GM23338 (cell line): ENCODE measurements at regions not wholly inside any gene's neighbourhood (a gene's known extent, or its start where the extent isn't known, plus 50 kb on each side); places are given as distances from the start of the nearest gene placed in this dataset.

ENCODE experiments used
- ATAC-seq: fragments of 200-7000 bp; cut with Tn5 transposase; 3 replicates; pipeline ENCODE4 v1.9.1; 2020
- DNase-seq: peaks from one replicate; pipeline ENCODE4 v3.0.0-alpha.2; 2015; ENCODE audit warnings: low spot score
- H2AFZ ChIP-seq: fragments of 200-600 bp; sonication (generic); 2 replicates; pipeline ENCODE4 v1.8.0; 2016; ENCODE audit warnings: antibody characterized with exemption, mild to moderate bottlenecking, moderate library complexity
- H3F3A ChIP-seq: fragments of 200-600 bp; sonication (generic); replicated peaks from 2 replicates; pipeline ENCODE4 v1.8.0; 2017; ENCODE audit warnings: antibody characterized with exemption, mixed run types, low read depth
- H3K27ac ChIP-seq: fragments of 200-600 bp; sonication (generic); 2 replicates; pipeline ENCODE4 v1.6.1; 2016; ENCODE audit warnings: low read depth
- H3K27me3 ChIP-seq: fragments of 200-600 bp; sonication (generic); 2 replicates; pipeline ENCODE4 v1.8.0; 2016; ENCODE audit warnings: mild to moderate bottlenecking, mixed run types, moderate library complexity; ENCODE audit not compliant: insufficient read depth
- H3K36me3 ChIP-seq: fragments of 200-600 bp; sonication (generic); 2 replicates; pipeline ENCODE4 v1.8.0; 2016; ENCODE audit warnings: mild to moderate bottlenecking; ENCODE audit not compliant: insufficient read depth
- H3K4me1 ChIP-seq: fragments of 200-600 bp; sonication (generic); 2 replicates; pipeline ENCODE4 v1.8.0; 2016; ENCODE audit warnings: mild to moderate bottlenecking, moderate library complexity; ENCODE audit not compliant: insufficient read depth
- H3K4me2 ChIP-seq: fragments of 200-600 bp; sonication (generic); 2 replicates; pipeline ENCODE4 v1.7.1; 2017; ENCODE audit warnings: mixed run types
- H3K4me3 ChIP-seq: fragments of 200-600 bp; sonication (generic); 2 replicates; pipeline ENCODE4 v1.6.1; 2016; ENCODE audit warnings: mixed run types
- H3K79me2 ChIP-seq: fragments of 200-600 bp; sonication (generic); replicated peaks from 2 replicates; pipeline ENCODE4 v1.8.0; 2017; ENCODE audit warnings: mild to moderate bottlenecking; ENCODE audit not compliant: insufficient read depth
- H3K9me2 ChIP-seq: fragments of 200-600 bp; sonication (generic); 2 replicates; pipeline ENCODE4 v1.8.0; 2017; ENCODE audit not compliant: insufficient read depth
- H4K20me1 ChIP-seq: fragments of 200-600 bp; sonication (generic); replicated peaks from 2 replicates; pipeline ENCODE4 v1.8.0; 2017; ENCODE audit warnings: mild to moderate bottlenecking; ENCODE audit not compliant: insufficient read depth
- H3K27ac Mint-ChIP-seq: 2 replicates; pipeline ENCODE4 v1.8.0; 2020; ENCODE audit warnings: inconsistent platforms, mild to moderate bottlenecking, moderate library complexity, mixed read lengths
- H3K27me3 Mint-ChIP-seq: 3 replicates; pipeline ENCODE4 v1.8.0; 2022; ENCODE audit warnings: low read depth, mild to moderate bottlenecking, moderate library complexity, mixed read lengths, inconsistent platforms; ENCODE audit not compliant: insufficient read depth, poor library complexity
- H3K36me3 Mint-ChIP-seq: 3 replicates; pipeline ENCODE4 v1.8.0; 2021; ENCODE audit warnings: low read depth, mild to moderate bottlenecking, inconsistent platforms, moderate library complexity, mixed read lengths
- H3K4me1 Mint-ChIP-seq: 3 replicates; pipeline ENCODE4 v1.8.0; 2020; ENCODE audit warnings: mild to moderate bottlenecking, inconsistent platforms, mixed read lengths
- H3K4me3 Mint-ChIP-seq: 3 replicates; pipeline ENCODE4 v1.8.0; 2021; ENCODE audit warnings: moderate library complexity, mild to moderate bottlenecking, inconsistent platforms, mixed read lengths
- H3K9me3 Mint-ChIP-seq: 3 replicates; pipeline ENCODE4 v1.8.0; 2020; ENCODE audit warnings: moderate library complexity, mild to moderate bottlenecking, inconsistent platforms, mixed read lengths
- NANOG ChIP-seq: IDR thresholded peaks from 2 replicates; pipeline ENCODE4 v1.6.1; 2016; ENCODE audit warnings: antibody characterized with exemption, borderline replicate concordance
- TF ChIP-seq, protein P1 (sequence below): fragments of 250-450 bp; sonication (Bioruptor Pico); IDR thresholded peaks from 2 replicates; pipeline ENCODE4 v1.5.0; 2020; ENCODE audit warnings: mild to moderate bottlenecking, moderate library complexity
- TF ChIP-seq, protein P2 (sequence below): IDR thresholded peaks from one replicate; pipeline ENCODE4 v1.6.1; 2018; ENCODE audit warnings: antibody characterized with exemption; ENCODE audit not compliant: unreplicated experiment

DNA sequence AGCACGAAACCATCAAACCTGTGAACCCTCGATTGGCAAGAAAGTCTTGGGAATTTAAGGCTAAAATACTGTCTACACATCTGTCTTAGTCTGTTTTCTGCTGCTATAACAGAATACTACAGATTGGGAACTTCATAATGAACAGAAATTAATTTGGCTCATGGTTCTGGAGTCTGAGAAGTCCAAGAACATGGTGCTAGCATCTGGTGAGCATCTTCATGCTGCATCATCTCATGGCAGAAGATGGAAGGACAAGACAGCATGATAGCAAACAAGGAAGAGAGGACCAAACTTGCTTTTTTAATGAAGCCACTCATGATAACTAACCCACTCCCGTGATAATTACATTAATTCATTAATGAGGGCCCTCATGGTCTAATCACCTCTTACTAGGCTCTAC, 102.0 kb upstream of the CDKN3 start:
- Histone ChIP-seq H4K20me1 (no peaks in the 10 kb centered on the region), H3K36me3 (no peaks in the 10 kb centered on the region), H3K9me2 (peaks cover 5% of the 10 kb centered on the region; the same call in 1 of the 2 replicates), H3K79me2 (no peaks in the 10 kb centered on the region), H2AFZ (no peak overlapping the region), H3K4me3 (no peak overlapping the region), H3K4me2 (no peak overlapping the region), H3K27me3 (no peaks in the 10 kb centered on the region), H3K4me1 (0 out of 2 replicates have a peak, but pooled peaks cover 8% of the 10 kb centered on the region), H3F3A (no peaks in the 10 kb centered on the region), H3K27ac (no peak overlapping the region)
- peaks cover 3% of the 10 kb centered on the region for H3K27me3 Mint-ChIP-seq
- DNase-seq (no peak), ATAC-seq (no peak)
- H3K36me3 Mint-ChIP-seq = no peaks in the 10 kb centered on the region
- no peak overlapping the region for H3K27ac Mint-ChIP-seq
- H3K4me1 Mint-ChIP-seq = peaks cover 10% of the 10 kb centered on the region
- H3K9me3 Mint-ChIP-seq = no peaks in the 10 kb centered on the region; the same call in 2 of the 3 replicates
- TF ChIP-seq, protein P1, sequence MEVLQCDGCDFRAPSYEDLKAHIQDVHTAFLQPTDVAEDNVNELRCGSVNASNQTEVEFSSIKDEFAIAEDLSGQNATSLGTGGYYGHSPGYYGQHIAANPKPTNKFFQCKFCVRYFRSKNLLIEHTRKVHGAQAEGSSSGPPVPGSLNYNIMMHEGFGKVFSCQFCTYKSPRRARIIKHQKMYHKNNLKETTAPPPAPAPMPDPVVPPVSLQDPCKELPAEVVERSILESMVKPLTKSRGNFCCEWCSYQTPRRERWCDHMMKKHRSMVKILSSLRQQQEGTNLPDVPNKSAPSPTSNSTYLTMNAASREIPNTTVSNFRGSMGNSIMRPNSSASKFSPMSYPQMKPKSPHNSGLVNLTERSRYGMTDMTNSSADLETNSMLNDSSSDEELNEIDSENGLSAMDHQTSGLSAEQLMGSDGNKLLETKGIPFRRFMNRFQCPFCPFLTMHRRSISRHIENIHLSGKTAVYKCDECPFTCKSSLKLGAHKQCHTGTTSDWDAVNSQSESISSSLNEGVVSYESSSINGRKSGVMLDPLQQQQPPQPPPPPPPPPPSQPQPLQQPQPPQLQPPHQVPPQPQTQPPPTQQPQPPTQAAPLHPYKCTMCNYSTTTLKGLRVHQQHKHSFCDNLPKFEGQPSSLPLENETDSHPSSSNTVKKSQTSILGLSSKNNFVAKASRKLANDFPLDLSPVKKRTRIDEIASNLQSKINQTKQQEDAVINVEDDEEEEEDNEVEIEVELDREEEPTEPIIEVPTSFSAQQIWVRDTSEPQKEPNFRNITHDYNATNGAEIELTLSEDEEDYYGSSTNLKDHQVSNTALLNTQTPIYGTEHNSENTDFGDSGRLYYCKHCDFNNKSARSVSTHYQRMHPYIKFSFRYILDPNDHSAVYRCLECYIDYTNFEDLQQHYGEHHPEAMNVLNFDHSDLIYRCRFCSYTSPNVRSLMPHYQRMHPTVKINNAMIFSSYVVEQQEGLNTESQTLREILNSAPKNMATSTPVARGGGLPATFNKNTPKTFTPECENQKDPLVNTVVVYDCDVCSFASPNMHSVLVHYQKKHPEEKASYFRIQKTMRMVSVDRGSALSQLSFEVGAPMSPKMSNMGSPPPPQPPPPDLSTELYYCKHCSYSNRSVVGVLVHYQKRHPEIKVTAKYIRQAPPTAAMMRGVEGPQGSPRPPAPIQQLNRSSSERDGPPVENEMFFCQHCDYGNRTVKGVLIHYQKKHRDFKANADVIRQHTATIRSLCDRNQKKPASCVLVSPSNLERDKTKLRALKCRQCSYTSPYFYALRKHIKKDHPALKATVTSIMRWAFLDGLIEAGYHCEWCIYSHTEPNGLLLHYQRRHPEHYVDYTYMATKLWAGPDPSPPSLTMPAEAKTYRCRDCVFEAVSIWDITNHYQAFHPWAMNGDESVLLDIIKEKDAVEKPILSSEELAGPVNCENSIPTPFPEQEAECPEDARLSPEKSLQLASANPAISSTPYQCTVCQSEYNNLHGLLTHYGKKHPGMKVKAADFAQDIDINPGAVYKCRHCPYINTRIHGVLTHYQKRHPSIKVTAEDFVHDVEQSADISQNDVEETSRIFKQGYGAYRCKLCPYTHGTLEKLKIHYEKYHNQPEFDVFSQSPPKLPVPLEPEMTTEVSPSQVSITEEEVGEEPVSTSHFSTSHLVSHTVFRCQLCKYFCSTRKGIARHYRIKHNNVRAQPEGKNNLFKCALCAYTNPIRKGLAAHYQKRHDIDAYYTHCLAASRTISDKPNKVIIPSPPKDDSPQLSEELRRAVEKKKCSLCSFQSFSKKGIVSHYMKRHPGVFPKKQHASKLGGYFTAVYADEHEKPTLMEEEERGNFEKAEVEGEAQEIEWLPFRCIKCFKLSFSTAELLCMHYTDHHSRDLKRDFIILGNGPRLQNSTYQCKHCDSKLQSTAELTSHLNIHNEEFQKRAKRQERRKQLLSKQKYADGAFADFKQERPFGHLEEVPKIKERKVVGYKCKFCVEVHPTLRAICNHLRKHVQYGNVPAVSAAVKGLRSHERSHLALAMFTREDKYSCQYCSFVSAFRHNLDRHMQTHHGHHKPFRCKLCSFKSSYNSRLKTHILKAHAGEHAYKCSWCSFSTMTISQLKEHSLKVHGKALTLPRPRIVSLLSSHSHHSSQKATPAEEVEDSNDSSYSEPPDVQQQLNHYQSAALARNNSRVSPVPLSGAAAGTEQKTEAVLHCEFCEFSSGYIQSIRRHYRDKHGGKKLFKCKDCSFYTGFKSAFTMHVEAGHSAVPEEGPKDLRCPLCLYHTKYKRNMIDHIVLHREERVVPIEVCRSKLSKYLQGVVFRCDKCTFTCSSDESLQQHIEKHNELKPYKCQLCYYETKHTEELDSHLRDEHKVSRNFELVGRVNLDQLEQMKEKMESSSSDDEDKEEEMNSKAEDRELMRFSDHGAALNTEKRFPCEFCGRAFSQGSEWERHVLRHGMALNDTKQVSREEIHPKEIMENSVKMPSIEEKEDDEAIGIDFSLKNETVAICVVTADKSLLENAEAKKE (CRISPR knock-in tag) = no peak
- H3K4me3 Mint-ChIP-seq = no peak overlapping the region

DNA sequence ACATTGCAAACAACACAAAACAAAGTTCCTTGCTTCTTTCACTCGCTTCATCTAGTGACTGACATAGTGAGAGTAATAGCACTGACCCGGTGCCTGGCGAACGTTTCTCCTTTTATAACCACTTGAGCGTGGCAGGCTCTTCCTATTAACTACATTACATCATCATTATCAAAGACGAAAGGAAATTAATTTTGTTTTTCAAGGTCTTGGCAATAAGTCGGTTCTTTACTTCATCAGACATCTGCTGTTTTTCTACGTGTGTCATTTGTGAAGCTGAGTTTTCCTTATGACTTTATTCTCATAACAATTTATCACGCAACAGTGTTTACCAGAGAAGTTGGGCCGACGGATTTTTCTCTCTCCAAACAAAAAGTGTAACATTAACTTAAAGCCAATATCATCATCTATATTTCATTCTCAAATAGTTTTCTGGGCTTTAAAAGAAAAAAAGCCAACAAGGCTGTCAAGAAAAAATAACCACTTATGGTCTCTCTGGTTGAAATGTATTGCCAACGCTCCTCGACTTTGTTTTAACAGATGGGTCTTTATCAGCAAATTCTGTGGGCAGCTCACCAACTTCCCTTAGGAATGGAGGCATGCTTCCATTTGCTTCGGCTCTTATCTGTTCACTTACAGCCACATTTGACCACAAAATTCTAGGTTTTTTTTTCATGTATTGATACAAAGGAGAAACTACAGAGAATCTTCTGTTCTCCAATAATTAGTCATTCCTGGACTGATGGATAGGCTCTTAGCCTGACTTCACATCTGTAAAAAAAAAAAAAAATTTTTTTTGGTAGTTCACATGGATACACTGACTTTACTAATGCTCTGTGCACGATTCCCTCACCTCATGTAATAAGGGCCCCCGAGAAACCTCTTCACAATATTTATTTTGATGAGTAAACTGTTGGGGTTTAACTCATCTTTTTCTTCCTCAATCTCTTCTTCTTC, 97.1 kb upstream of the CDKN3 start:
- Histone ChIP-seq H3K4me2 (no peak overlapping the region), H3K9me2 (peaks cover 5% of the 10 kb centered on the region; the same call in 1 of the 2 replicates), H3K27me3 (no peaks in the 10 kb centered on the region), H3K4me1 (no peaks in the 10 kb centered on the region), H2AFZ (no peak overlapping the region), H3K36me3 (no peaks in the 10 kb centered on the region), H3F3A (no peaks in the 10 kb centered on the region), H3K79me2 (no peaks in the 10 kb centered on the region), H3K27ac (no peak overlapping the region), H3K4me3 (no peak overlapping the region), H4K20me1 (no peaks in the 10 kb centered on the region)
- H3K4me1 Mint-ChIP-seq = no peaks in the 10 kb centered on the region; the same call in 2 of the 3 replicates
- ATAC-seq (no peak), DNase-seq (no peak)
- no peaks in the 10 kb centered on the region; the same call in 2 of the 3 replicates for H3K9me3 Mint-ChIP-seq
- H3K4me3 Mint-ChIP-seq = no peak overlapping the region
- no peaks in the 10 kb centered on the region for H3K36me3 Mint-ChIP-seq
- H3K27me3 Mint-ChIP-seq = peaks cover 2% of the 10 kb centered on the region
- no peak overlapping the region for H3K27ac Mint-ChIP-seq
- TF ChIP-seq, protein P2, sequence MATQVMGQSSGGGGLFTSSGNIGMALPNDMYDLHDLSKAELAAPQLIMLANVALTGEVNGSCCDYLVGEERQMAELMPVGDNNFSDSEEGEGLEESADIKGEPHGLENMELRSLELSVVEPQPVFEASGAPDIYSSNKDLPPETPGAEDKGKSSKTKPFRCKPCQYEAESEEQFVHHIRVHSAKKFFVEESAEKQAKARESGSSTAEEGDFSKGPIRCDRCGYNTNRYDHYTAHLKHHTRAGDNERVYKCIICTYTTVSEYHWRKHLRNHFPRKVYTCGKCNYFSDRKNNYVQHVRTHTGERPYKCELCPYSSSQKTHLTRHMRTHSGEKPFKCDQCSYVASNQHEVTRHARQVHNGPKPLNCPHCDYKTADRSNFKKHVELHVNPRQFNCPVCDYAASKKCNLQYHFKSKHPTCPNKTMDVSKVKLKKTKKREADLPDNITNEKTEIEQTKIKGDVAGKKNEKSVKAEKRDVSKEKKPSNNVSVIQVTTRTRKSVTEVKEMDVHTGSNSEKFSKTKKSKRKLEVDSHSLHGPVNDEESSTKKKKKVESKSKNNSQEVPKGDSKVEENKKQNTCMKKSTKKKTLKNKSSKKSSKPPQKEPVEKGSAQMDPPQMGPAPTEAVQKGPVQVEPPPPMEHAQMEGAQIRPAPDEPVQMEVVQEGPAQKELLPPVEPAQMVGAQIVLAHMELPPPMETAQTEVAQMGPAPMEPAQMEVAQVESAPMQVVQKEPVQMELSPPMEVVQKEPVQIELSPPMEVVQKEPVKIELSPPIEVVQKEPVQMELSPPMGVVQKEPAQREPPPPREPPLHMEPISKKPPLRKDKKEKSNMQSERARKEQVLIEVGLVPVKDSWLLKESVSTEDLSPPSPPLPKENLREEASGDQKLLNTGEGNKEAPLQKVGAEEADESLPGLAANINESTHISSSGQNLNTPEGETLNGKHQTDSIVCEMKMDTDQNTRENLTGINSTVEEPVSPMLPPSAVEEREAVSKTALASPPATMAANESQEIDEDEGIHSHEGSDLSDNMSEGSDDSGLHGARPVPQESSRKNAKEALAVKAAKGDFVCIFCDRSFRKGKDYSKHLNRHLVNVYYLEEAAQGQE = no peak
- TF ChIP-seq NANOG = no peak
